Nephron progenitor cell (in vitro differentiated cells): ENCODE measurements at regions not wholly inside any gene's neighbourhood (a gene's known extent, or its start where the extent isn't known, plus 50 kb on each side); places are given as distances from the start of the nearest gene placed in this dataset.

Experiments used
- DNase-seq: peaks from one replicate; pipeline ENCODE4 v3.0.0; 2021
- H3K27ac Mint-ChIP-seq: 2 replicates; pipeline ENCODE4 v1.8.0; 2021; ENCODE audit warnings: mild to moderate bottlenecking, moderate library complexity, mixed read lengths
- H3K27me3 Mint-ChIP-seq: 2 replicates; pipeline ENCODE4 v1.8.0; 2021; ENCODE audit warnings: mild to moderate bottlenecking, low read depth, mixed read lengths; ENCODE audit not compliant: poor library complexity
- H3K36me3 Mint-ChIP-seq: 2 replicates; pipeline ENCODE4 v1.8.0; 2021; ENCODE audit warnings: low read depth, mixed read lengths
- H3K4me1 Mint-ChIP-seq: 2 replicates; pipeline ENCODE4 v1.8.0; 2021; ENCODE audit warnings: mixed read lengths
- H3K4me3 Mint-ChIP-seq: 2 replicates; pipeline ENCODE4 v1.8.0; 2021; ENCODE audit warnings: mild to moderate bottlenecking, moderate library complexity, mixed read lengths
- H3K9me3 Mint-ChIP-seq: 2 replicates; pipeline ENCODE4 v1.8.0; 2021; ENCODE audit warnings: mild to moderate bottlenecking, moderate library complexity, mixed read lengths
- TF ChIP-seq, protein P1 (sequence below): fragments of 200-600 bp; sonication (generic); IDR thresholded peaks from 2 replicates; pipeline ENCODE4 v1.5.0; 2021; ENCODE audit warnings: antibody characterized with exemption

DNA sequence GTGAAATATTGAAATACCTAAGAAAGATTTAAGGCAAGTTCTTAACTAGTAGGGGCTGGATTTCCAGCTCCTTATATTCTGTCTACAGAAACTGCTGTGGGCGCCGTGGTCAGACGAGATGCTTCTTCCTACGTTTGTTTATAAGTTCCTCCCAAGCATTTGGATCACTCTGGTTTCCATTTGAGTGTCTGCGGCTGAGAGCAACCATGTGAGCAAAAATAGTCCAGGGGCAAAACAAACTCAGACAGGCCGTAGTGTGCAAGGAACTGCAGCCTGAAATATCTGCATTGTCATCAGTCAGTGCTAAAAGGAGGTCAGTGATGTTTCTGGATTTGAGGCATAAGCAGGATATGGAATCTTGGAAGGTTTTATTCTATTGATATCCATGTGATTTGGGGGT lies 485.9 kb upstream of the JAG1 start:
- peak overlapping the region; percentile 68 for H3K27ac Mint-ChIP-seq
- TF ChIP-seq, protein P1, sequence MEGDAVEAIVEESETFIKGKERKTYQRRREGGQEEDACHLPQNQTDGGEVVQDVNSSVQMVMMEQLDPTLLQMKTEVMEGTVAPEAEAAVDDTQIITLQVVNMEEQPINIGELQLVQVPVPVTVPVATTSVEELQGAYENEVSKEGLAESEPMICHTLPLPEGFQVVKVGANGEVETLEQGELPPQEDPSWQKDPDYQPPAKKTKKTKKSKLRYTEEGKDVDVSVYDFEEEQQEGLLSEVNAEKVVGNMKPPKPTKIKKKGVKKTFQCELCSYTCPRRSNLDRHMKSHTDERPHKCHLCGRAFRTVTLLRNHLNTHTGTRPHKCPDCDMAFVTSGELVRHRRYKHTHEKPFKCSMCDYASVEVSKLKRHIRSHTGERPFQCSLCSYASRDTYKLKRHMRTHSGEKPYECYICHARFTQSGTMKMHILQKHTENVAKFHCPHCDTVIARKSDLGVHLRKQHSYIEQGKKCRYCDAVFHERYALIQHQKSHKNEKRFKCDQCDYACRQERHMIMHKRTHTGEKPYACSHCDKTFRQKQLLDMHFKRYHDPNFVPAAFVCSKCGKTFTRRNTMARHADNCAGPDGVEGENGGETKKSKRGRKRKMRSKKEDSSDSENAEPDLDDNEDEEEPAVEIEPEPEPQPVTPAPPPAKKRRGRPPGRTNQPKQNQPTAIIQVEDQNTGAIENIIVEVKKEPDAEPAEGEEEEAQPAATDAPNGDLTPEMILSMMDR: no peak
- no peaks in the 10 kb centered on the region for H3K36me3 Mint-ChIP-seq
- H3K27me3 Mint-ChIP-seq: no peaks in the 10 kb centered on the region
- no peak for DNase-seq
- H3K4me3 Mint-ChIP-seq: no peak overlapping the region
- H3K4me1 Mint-ChIP-seq: peaks cover 10% of the 10 kb centered on the region
- no peaks in the 10 kb centered on the region for H3K9me3 Mint-ChIP-seq

DNA sequence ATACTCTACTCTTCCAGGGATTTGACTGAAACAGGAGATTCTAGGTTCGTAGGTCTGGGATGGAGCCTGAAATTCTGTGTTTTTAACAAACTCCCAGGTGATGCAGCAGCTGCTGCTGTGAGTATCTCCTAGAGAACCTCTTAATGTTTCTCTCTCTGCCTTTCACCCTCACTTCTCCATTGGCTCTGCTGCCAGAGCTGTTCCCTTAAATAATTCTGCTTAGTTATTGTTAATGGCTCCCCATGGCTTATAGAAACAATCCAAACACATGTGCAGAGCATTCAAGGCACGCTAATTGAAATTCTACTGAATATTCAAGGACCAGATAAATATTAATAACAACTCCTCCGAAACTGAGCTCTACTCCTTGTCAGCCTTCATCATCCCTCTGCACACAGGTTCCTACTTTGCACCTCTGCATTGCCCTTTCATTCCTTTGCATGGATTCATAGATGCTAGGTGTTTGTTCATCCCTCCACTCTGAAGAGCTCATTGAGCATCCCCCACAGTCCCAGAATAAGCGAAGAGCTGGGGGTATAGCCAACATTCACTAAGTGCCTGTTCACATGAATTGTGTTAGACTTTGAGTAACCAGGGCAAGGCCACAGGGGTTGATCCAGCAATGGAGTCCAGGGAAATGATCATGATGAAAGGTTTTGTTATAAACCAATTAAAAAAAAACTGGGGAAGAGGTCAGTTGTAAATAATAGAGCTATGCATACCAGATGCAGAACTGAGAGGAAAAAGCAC lies 488.4 kb upstream of the JAG1 start:
- DNase-seq: no peak
- Mint-ChIP-seq H3K27ac (no peak overlapping the region), H3K36me3 (no peaks in the 10 kb centered on the region), H3K4me1 (peaks cover 10% of the 10 kb centered on the region), H3K4me3 (no peak overlapping the region), H3K9me3 (no peaks in the 10 kb centered on the region), H3K27me3 (no peaks in the 10 kb centered on the region)
- TF ChIP-seq, protein P1: no peak

DNA sequence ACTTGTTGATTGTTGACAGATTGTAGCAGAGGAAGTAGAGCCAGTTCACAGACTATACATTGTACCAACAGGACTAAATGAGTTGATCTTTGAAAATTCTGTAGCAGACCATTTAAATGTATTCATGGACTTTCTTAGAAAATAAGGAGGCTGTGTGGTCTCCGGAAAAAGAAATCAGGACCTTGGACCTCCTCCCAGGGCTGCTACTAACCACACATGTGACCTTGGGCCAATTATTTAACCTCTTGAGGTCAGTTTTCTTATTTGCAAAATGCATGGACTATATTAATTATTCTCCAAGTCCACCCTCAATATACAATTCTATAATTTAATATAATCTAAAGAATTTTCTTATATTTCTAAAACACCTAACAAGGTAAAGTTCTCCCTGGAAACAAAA lies 492.0 kb upstream of the JAG1 start:
- Mint-ChIP-seq H3K36me3 (no peaks in the 10 kb centered on the region), H3K9me3 (no peaks in the 10 kb centered on the region), H3K27ac (no peak overlapping the region), H3K4me3 (no peak overlapping the region), H3K27me3 (no peaks in the 10 kb centered on the region), H3K4me1 (no peaks in the 10 kb centered on the region)
- DNase-seq: no peak
- TF ChIP-seq, protein P1: no peak

DNA sequence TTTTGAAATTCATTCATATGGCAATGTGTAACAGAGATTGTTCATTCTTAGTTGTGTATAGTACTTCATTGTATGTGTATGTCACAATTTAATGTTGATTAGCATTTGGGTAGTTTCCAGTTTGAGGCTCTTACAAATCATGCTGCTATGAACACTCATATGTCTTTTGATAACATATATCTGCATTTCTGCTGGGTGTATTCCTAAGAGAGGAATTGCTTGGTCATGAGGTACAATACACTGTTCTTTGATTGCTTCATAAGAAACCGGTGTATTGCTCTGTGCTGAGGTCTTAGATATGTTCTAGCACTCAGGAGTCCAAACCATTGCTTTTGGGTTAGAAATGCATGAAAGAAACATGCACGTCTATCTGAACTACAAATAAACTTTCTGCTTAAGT lies 492.9 kb upstream of the JAG1 start:
- DNase-seq: no peak
- H3K4me3 Mint-ChIP-seq: no peak overlapping the region
- no peaks in the 10 kb centered on the region for H3K4me1 Mint-ChIP-seq
- H3K9me3 Mint-ChIP-seq: no peaks in the 10 kb centered on the region
- H3K27me3 Mint-ChIP-seq: no peaks in the 10 kb centered on the region
- TF ChIP-seq, protein P1: no peak
- no peak overlapping the region for H3K27ac Mint-ChIP-seq
- H3K36me3 Mint-ChIP-seq: no peaks in the 10 kb centered on the region

DNA sequence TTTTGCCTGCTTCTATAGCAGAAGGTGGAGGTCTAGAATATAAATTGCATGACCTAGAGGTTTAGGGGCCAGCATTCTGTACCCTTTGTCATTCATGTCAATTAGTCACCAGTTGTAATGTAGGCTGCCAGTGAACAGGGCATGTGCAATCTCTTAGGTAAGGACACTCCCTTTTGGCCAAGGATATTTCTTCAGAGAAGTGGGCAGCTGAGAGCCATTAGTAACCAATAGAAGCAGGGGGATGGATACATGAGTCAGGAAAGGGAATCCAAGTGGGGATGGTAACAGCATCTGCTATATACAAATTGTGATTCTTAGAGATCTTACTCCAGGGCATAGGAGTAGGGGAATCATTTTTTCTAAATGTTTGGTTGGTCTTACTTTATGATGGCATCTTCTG lies 494.2 kb upstream of the JAG1 start:
- no peaks in the 10 kb centered on the region for H3K4me1 Mint-ChIP-seq

DNA sequence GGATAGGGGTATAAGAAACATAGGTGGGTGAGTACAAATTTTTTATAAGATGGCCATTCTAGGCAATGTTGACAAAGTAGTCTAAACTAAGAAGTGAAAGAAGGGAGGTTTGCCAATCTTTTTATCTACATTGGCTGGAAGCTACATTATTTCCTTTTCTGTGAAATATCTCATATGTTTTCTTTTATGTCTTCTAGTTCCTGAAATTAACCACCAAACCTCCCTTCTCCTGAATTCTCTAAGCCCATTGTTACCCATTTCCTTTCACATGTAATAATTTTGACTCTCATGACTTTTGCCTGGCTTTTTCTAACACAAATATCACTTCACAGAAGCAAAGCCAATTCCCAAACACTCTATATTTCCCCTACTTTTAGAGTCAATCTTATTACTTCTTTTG lies 496.2 kb upstream of the JAG1 start:
- Mint-ChIP-seq H3K4me1 (no peaks in the 10 kb centered on the region), H3K27me3 (no peaks in the 10 kb centered on the region), H3K27ac (no peak overlapping the region), H3K9me3 (no peaks in the 10 kb centered on the region), H3K36me3 (no peaks in the 10 kb centered on the region), H3K4me3 (no peak overlapping the region)
- no peak for DNase-seq
- TF ChIP-seq, protein P1: no peak

More for the DNA sequence above, 494.2 kb upstream of the JAG1 start:
- H3K9me3 Mint-ChIP-seq: no peaks in the 10 kb centered on the region
- H3K27ac Mint-ChIP-seq: no peak overlapping the region
- H3K27me3 Mint-ChIP-seq: no peaks in the 10 kb centered on the region
- TF ChIP-seq, protein P1: no peak
- DNase-seq: no peak
- no peak overlapping the region for H3K4me3 Mint-ChIP-seq
- H3K36me3 Mint-ChIP-seq: no peaks in the 10 kb centered on the region
